ENCODE measurements at regions not wholly inside any gene's neighbourhood (a gene's known extent, or its start where the extent isn't known, plus 50 kb on each side); places are given as distances from the start of the nearest gene placed in this dataset.

GRCh38 chr3:167895178-167895577, 159.7 kb downstream of the SERPINI1 start:
- TF ChIP-seq CTCF (IDR thresholded peaks at IDR 0.05) (no peak), POLR2A (IDR thresholded peaks at IDR 0.05) (no peak)

Data from right lobe of liver (tissue), 4 donors.